Heart right ventricle (tissue), 16 donors: ENCODE measurements at regions not wholly inside any gene's neighbourhood (a gene's known extent, or its start where the extent isn't known, plus 50 kb on each side); places are given as distances from the start of the nearest gene placed in this dataset.

Source experiments
- ATAC-seq, 8 donors: fragments of 200-7000 bp; cut with Tn5 transposase; one replicate each; pipeline ENCODE4 v1.9.1; 2020; ENCODE audit warnings: mild to moderate bottlenecking in 8 of 8, moderate library complexity in 8 of 8, moderate number of reproducible peaks in 1 of 8
- DNase-seq, 2 donors: peaks; one replicate each; pipeline ENCODE4 v3.0.0-alpha.2; 2020
- H3K27ac ChIP-seq, 10 donors: fragments of 200-600 bp; sonication (generic) in 2 of 10; one replicate each; pipeline versions ENCODE4 v1.5.0 to v1.8.0; 2020 to 2022; ENCODE audit warnings: mild to moderate bottlenecking in 3 of 10
- H3K27me3 ChIP-seq, 7 donors: fragments of 200-600 bp; one replicate each; pipeline ENCODE4 v1.8.0; 2021 to 2022; ENCODE audit warnings: mild to moderate bottlenecking in 2 of 7
- H3K36me3 ChIP-seq, 9 donors: fragments of 200-600 bp; sonication (generic) in 1 of 9; one replicate each; pipeline versions ENCODE4 v1.5.0 to v1.8.0; 2020 to 2022; ENCODE audit warnings: mild to moderate bottlenecking in 2 of 9
- H3K4me1 ChIP-seq, 9 donors: fragments of 200-600 bp; sonication (generic) in 1 of 9; one replicate each; pipeline versions ENCODE4 v1.5.0 to v1.8.0; 2020 to 2022; ENCODE audit warnings: mild to moderate bottlenecking in 4 of 9
- H3K4me3 ChIP-seq, 10 donors: fragments of 200-600 bp; sonication (generic) in 2 of 10; one replicate each; pipeline versions ENCODE4 v1.5.0 to v1.8.0; 2020 to 2022; ENCODE audit warnings: mild to moderate bottlenecking in 7 of 10, moderate library complexity in 2 of 10
- H3K9me3 ChIP-seq, 11 donors: fragments of 200-600 bp in 10 of 11; sonication (generic) in 2 of 11; one replicate each; pipeline versions ENCODE4 v1.5.0 to v1.8.0; 2013 to 2022; ENCODE audit warnings: mild to moderate bottlenecking in 2 of 11, control low read depth in 1 of 11, moderate library complexity in 1 of 11
- WGBS, 2 donors: extraction: QIAGEN DNeasy Blood & Tissue Kit; methylation state at CpG; one replicate each; pipeline ENCODE4 v1.1.7; 2013; ENCODE audit warnings: inconsistent platforms in 1 of 2; 5-methylcytosine and 5-hydroxymethylcytosine counted together
- intact Hi-C, 10 donors: fragments of 100-400 bp; cut with DNase I; formaldehyde crosslinking; loops; one replicate each; pipeline versions ENCODE4 v1.11.1 to v1.14.2; 2022
- TF ChIP-seq, protein P1 (sequence below), 9 donors: fragments of 200-600 bp; sonication (generic) in 2 of 9; IDR thresholded peaks; one replicate each; pipeline versions ENCODE4 v1.5.0 to v1.8.0; 2021 to 2022; ENCODE audit warnings: antibody characterized with exemption in 9 of 9, mild to moderate bottlenecking in 5 of 9, moderate library complexity in 1 of 9
- donor health status: Arrhythmogenic right ventricular cardiomyopathy.
- donor health status: ischemic (EF 13 %, LVEDD 7.1; RV severe dilation, severe dysfunction).
- donor health status: healthy with polysubstance abuse.
- donor health status: DM: no; HTN: yes; CAD: no.
- donor health status: DM: no; HTN: no; CAD: no.
- donor health status: ischemic (EF 25% LVEDD 6.9; RV normal size, moderate dysfunction).
- donor health status: ischemic (EF 25% LVEDD 5.7; RV mildly dilated, moderate dysfunction).
- donor health status: healthy.
- donor health status: DM: yes; HTN: yes; CAD: no.
- donor health status: Ischemic cardiomyopathy.
- donor health status: ischemic (EF 35%, LVEDD 5.7; RV mildly dilated, moderate dysfunction).
- donor health status: nonischemic (EF 11% LVEDD 7.7; RV severe dilation, severe dysfunction).
- donor health status: DM: yes; HTN: yes; CAD: no.
- donor health status: PGD.
- donor health status: ischemic (EF 29% LVEDD 5.4; RV normal size, mild dysfunction).
- donor health status: nonischemic (EF 23%, LVEDD 6.1; RV moderate dilation, normal function).

- H3K27ac ChIP-seq, result no peak overlapping the region
- 68 to 72% methylated on average over 4 of the region's 4 CpGs for WGBS, 2 donors
- TF ChIP-seq, protein P1, sequence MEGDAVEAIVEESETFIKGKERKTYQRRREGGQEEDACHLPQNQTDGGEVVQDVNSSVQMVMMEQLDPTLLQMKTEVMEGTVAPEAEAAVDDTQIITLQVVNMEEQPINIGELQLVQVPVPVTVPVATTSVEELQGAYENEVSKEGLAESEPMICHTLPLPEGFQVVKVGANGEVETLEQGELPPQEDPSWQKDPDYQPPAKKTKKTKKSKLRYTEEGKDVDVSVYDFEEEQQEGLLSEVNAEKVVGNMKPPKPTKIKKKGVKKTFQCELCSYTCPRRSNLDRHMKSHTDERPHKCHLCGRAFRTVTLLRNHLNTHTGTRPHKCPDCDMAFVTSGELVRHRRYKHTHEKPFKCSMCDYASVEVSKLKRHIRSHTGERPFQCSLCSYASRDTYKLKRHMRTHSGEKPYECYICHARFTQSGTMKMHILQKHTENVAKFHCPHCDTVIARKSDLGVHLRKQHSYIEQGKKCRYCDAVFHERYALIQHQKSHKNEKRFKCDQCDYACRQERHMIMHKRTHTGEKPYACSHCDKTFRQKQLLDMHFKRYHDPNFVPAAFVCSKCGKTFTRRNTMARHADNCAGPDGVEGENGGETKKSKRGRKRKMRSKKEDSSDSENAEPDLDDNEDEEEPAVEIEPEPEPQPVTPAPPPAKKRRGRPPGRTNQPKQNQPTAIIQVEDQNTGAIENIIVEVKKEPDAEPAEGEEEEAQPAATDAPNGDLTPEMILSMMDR (IDR thresholded peaks at IDR 0.05), result no peak
- intact Hi-C loops, result no loop called here
- H3K9me3 ChIP-seq, result no peaks in the 10 kb centered on the region
- H3K4me3 ChIP-seq, result no peak overlapping the region
- H3K27me3 ChIP-seq, result no peaks in the 10 kb centered on the region
- no peak for DNase-seq
- H3K36me3 ChIP-seq, result no peaks in the 10 kb centered on the region
- no peak for ATAC-seq
- no peaks in the 10 kb centered on the region for H3K4me1 ChIP-seq
These were observed 542.2 kb upstream of the USP15 start for GRCh38 chr12:61717986-61718385.

- Histone ChIP-seq H3K27me3 (no peaks in the 10 kb centered on the region), H3K4me1 (no peaks in the 10 kb centered on the region), H3K36me3 (no peaks in the 10 kb centered on the region), H3K4me3 (no peak overlapping the region), H3K9me3 (no peaks in the 10 kb centered on the region), H3K27ac (no peak overlapping the region)
- intact Hi-C loops, result no loop called here
- DNase-seq, result no peak
- no peak for ATAC-seq
- TF ChIP-seq, protein P1 (IDR thresholded peaks at IDR 0.05), result no peak
- WGBS, 2 donors, result 77 to 84% methylated on average over 1 of the region's 1 CpG
These were observed 520.3 kb upstream of the USP15 start for GRCh38 chr12:61739925-61740324.

DNA sequence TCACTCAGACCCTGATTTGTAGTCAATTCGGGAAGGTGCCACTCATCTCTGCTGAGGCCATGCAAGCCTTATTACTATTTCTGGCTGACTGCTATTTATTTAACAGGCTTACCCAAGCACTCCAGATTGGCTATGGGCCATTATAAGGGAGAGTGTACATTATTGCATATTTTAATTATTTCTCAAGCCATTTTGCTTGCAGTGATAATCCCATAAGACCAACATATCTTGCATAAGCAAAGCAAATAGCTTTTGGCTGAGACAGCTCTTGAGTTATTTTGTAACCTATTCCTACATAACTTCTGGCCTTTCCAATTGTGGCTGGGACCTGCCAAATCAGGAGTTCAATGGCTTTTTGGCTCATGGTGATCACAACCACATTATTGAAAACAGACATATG is 509.6 kb upstream of the USP15 start:
- ATAC-seq, result no peak
- intact Hi-C loops, result no loop called here
- 84 to 87% methylated on average over 1 of the region's 1 CpG for WGBS, 2 donors

DNA sequence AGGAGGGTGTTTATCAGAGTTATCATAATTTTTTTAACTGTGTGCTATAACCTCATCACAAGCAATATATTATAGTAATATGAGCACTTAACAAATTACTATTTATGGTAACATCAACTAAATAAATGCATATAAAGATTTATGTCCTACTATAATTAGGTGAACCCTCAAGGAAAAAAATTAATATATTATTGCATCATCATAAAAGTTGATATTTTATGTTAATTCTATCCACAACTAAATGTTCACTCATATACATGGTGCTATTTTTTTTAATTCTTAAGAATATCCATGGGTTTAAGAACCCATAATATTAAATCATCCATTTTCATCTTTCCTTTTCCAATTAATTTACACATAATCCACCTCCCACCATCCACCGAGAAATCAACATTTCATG is 506.0 kb upstream of the USP15 start:
- H3K4me3 ChIP-seq, result no peak overlapping the region
- intact Hi-C loops, result no loop called here
- 97 to 100% methylated on average over 1 of the region's 1 CpG for WGBS, 2 donors
- no peak overlapping the region for H3K27ac ChIP-seq
- H3K36me3 ChIP-seq, result no peaks in the 10 kb centered on the region
- ATAC-seq (no peak), DNase-seq (no peak)
- H3K27me3 ChIP-seq, result no peaks in the 10 kb centered on the region
- H3K4me1 ChIP-seq, result no peaks in the 10 kb centered on the region
- no peaks in the 10 kb centered on the region for H3K9me3 ChIP-seq
- TF ChIP-seq, protein P1 (IDR thresholded peaks at IDR 0.05), result no peak

More for the DNA sequence above, 509.6 kb upstream of the USP15 start:
- Histone ChIP-seq H3K27me3 (no peaks in the 10 kb centered on the region), H3K36me3 (no peaks in the 10 kb centered on the region), H3K9me3 (peaks cover 0 to 5% (median 0%) of the 10 kb centered on the region in 11 donors), H3K4me1 (no peaks in the 10 kb centered on the region), H3K4me3 (no peak overlapping the region), H3K27ac (no peak overlapping the region)
- TF ChIP-seq, protein P1 (IDR thresholded peaks at IDR 0.05), result no peak
- no peak for DNase-seq
